Naive thymus-derived CD8-positive, alpha-beta T cell (primary cell): ENCODE measurements at regions not wholly inside any gene's neighbourhood (a gene's known extent, or its start where the extent isn't known, plus 50 kb on each side); places are given as distances from the start of the nearest gene placed in this dataset.

Source experiments
- ATAC-seq, 2 donors: fragments of 150-1000 bp; cut with Tn5 transposase in 1 of 2; sonication (Bioruptor Pico), chemical (Tn5 transposase) in 1 of 2; 1 replicate in 1 of 2; 2 replicates in 1 of 2; pipeline ENCODE4 v1.10.0; 2021; ENCODE audit warnings: mild to moderate bottlenecking in 2 of 2, moderate library complexity in 2 of 2
- POLR2A ChIA-PET: fragments of 350-600 bp; sonication (Branson Sonifier 250); formaldehyde crosslinking; loops from one replicate; lab custom pipeline; 2021; ENCODE audit warnings: antibody characterized with exemption; lab: Charles Lee
- DNase-seq, 10 donors: peaks; one replicate each; pipeline versions ENCODE4 v3.0.0 to v3.0.0-alpha.2; 2020 to 2022
- H3K27ac Mint-ChIP-seq, 10 donors: one replicate each; pipeline ENCODE4 v1.8.0; 2020 to 2022; ENCODE audit warnings: mild to moderate bottlenecking in 10 of 10, mixed read lengths in 10 of 10, moderate library complexity in 4 of 10, inconsistent platforms in 1 of 10
- H3K27me3 Mint-ChIP-seq, 5 donors: one replicate each; pipeline ENCODE4 v1.8.0; 2021 to 2022; ENCODE audit warnings: mixed read lengths in 5 of 5
- H3K36me3 Mint-ChIP-seq, 3 donors: one replicate each; pipeline ENCODE4 v1.8.0; 2020 to 2022; ENCODE audit warnings: mixed read lengths in 3 of 3, mild to moderate bottlenecking in 2 of 3, inconsistent platforms in 1 of 3
- H3K4me1 Mint-ChIP-seq, 4 donors: one replicate each; pipeline ENCODE4 v1.8.0; 2021 to 2022; ENCODE audit warnings: mixed read lengths in 4 of 4
- H3K4me3 Mint-ChIP-seq, 10 donors: one replicate each; pipeline ENCODE4 v1.8.0; 2020 to 2022; ENCODE audit warnings: mild to moderate bottlenecking in 10 of 10, mixed read lengths in 10 of 10, moderate library complexity in 6 of 10, inconsistent platforms in 1 of 10
- H3K9me3 Mint-ChIP-seq, 9 donors: one replicate each; pipeline ENCODE4 v1.8.0; 2020 to 2022; ENCODE audit warnings: mixed read lengths in 9 of 9, mild to moderate bottlenecking in 3 of 9, inconsistent platforms in 1 of 9, moderate library complexity in 1 of 9

- POLR2A ChIA-PET, result no interaction called here
- Mint-ChIP-seq H3K36me3 (no peaks in the 10 kb centered on the region), H3K27me3 (peaks cover 4 to 16% (median 6%) of the 10 kb centered on the region in 5 donors), H3K4me3 (no peak overlapping the region), H3K27ac (no peak overlapping the region), H3K4me1 (no peaks in the 10 kb centered on the region), H3K9me3 (peaks cover 0 to 2% (median 0%) of the 10 kb centered on the region in 9 donors)
- no peak for ATAC-seq
- DNase-seq, result no peak
Observed at GRCh38 chr1:97007840-97008604, 286.4 kb downstream of the PTBP2 start.

DNA sequence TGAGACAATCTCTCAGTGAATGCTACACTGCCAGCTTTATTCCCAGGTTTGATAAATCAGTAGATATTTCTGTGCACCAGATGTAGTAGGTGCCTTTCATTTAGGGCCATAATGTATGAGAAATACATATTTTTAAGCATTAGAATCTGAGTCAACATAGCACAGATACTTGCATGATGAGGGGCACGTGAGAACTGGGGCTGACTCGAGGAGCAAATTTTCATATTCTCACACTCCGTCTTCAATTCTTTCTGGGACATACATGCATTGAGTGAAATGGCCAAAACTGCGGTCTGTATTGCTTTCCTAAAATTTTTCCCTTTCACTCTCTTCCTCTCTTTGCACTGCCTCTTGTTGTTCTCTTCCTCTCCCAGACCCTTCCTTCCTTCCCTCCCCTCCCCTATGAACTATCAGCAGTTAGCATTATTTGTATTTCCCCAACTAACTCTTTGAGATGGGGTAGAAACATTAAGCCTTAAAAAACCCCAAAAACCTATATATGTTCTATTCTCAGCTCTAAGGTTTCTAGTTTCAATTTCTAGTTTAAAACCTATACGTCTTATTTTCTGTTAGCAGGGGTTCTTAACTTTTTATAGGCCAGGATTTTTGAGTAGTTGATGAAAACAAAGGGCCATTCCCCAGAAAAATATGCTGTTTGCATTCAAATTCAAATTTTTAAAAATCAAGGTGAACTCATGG is 289.1 kb downstream of the PTBP2 start:
- DNase-seq (no peak), ATAC-seq (no peak)
- Mint-ChIP-seq H3K4me3 (no peak overlapping the region), H3K9me3 (peaks cover 0 to 2% (median 0%) of the 10 kb centered on the region in 9 donors), H3K36me3 (no peaks in the 10 kb centered on the region), H3K27ac (no peak overlapping the region), H3K4me1 (no peaks in the 10 kb centered on the region), H3K27me3 (peaks cover 0 to 10% (median 4%) of the 10 kb centered on the region in 5 donors)
- POLR2A ChIA-PET, result no interaction called here

DNA sequence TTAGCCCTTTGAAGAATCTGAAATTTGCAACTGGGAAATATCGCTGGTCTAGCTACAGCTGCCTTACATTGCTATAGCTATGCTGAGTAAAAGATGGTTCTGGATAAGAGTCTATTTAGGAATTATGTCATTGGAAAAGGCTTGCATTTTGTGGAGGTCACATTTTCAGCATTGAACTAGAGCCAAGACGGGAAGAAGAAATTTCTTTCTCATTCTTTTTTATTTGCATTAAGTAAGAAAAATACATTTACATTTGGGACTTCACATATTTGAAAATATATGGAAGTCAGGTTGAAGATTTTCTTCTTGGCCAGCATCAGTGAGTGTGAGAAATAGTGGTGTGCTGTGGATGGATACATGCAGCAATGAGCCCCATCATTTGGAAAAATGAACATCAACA is 291.6 kb downstream of the PTBP2 start:
- no peak overlapping the region for H3K27ac Mint-ChIP-seq
- H3K27me3 Mint-ChIP-seq, result peaks cover 0 to 9% (median 4%) of the 10 kb centered on the region in 5 donors
- H3K36me3 Mint-ChIP-seq, result no peaks in the 10 kb centered on the region
- no peaks in the 10 kb centered on the region for H3K9me3 Mint-ChIP-seq
- POLR2A ChIA-PET, result no interaction called here
- H3K4me1 Mint-ChIP-seq, result no peaks in the 10 kb centered on the region
- no peak for ATAC-seq
- no peak for DNase-seq
- no peak overlapping the region for H3K4me3 Mint-ChIP-seq

GRCh38 chr1:97013941-97014340 is 292.4 kb downstream of the PTBP2 start:
- Mint-ChIP-seq H3K4me3 (no peak overlapping the region), H3K27ac (no peak overlapping the region), H3K27me3 (peaks cover 0 to 8% (median 1%) of the 10 kb centered on the region in 5 donors), H3K4me1 (no peaks in the 10 kb centered on the region), H3K9me3 (no peaks in the 10 kb centered on the region), H3K36me3 (no peaks in the 10 kb centered on the region)
- ATAC-seq (no peak), DNase-seq (no peak)
- POLR2A ChIA-PET, result no interaction called here

DNA sequence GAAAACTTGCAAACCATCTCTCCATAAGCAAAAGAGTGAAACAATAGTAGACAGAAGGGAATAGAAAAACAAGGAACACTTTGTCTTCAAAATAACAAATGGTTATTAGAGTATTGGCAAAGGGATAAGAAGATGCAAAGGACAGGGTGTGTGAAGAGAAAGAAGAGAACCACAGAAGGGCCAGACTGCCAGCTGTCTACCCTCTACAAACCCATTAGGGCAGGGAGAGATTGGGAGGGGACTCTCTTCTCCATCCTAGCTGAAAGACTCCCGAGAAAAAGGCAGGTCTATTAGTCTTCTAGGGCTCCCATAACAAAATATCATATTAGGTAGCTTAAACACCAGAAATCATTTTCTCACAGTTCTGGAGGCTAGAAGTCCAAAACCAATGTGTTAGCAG is 292.8 kb downstream of the PTBP2 start:
- H3K36me3 Mint-ChIP-seq, result no peaks in the 10 kb centered on the region
- POLR2A ChIA-PET, result no interaction called here
- H3K27me3 Mint-ChIP-seq, result peaks cover 0 to 8% (median 1%) of the 10 kb centered on the region in 5 donors
- DNase-seq (no peak), ATAC-seq (no peak)
- H3K27ac Mint-ChIP-seq, result no peak overlapping the region
- no peak overlapping the region for H3K4me3 Mint-ChIP-seq
- H3K9me3 Mint-ChIP-seq, result no peaks in the 10 kb centered on the region
- no peaks in the 10 kb centered on the region for H3K4me1 Mint-ChIP-seq

GRCh38 chr1:97017895-97018294 is 296.3 kb downstream of the PTBP2 start:
- no peak overlapping the region for H3K4me3 Mint-ChIP-seq
- ATAC-seq, result no peak
- H3K4me1 Mint-ChIP-seq, result no peaks in the 10 kb centered on the region
- H3K27me3 Mint-ChIP-seq, result peaks cover 0 to 5% (median 1%) of the 10 kb centered on the region in 5 donors
- DNase-seq, result no peak
- POLR2A ChIA-PET, result no interaction called here
- H3K27ac Mint-ChIP-seq, result no peak overlapping the region
- H3K9me3 Mint-ChIP-seq, result no peaks in the 10 kb centered on the region
- H3K36me3 Mint-ChIP-seq, result no peaks in the 10 kb centered on the region
